SH-SY5Y (cell line): ENCODE measurements at regions not wholly inside any gene's neighbourhood (a gene's known extent, or its start where the extent isn't known, plus 50 kb on each side); places are given as distances from the start of the nearest gene placed in this dataset.

Source experiments
- GATA2 ChIP-seq: IDR thresholded peaks from 2 replicates; pipeline ENCODE4 v1.6.1; 2011; ENCODE audit warnings: mild to moderate bottlenecking, low read depth, low read length
- GATA3 ChIP-seq: IDR thresholded peaks from 2 replicates; pipeline ENCODE4 v1.6.1; 2011; ENCODE audit warnings: low read depth, mild to moderate bottlenecking, low read length, moderate library complexity

DNA sequence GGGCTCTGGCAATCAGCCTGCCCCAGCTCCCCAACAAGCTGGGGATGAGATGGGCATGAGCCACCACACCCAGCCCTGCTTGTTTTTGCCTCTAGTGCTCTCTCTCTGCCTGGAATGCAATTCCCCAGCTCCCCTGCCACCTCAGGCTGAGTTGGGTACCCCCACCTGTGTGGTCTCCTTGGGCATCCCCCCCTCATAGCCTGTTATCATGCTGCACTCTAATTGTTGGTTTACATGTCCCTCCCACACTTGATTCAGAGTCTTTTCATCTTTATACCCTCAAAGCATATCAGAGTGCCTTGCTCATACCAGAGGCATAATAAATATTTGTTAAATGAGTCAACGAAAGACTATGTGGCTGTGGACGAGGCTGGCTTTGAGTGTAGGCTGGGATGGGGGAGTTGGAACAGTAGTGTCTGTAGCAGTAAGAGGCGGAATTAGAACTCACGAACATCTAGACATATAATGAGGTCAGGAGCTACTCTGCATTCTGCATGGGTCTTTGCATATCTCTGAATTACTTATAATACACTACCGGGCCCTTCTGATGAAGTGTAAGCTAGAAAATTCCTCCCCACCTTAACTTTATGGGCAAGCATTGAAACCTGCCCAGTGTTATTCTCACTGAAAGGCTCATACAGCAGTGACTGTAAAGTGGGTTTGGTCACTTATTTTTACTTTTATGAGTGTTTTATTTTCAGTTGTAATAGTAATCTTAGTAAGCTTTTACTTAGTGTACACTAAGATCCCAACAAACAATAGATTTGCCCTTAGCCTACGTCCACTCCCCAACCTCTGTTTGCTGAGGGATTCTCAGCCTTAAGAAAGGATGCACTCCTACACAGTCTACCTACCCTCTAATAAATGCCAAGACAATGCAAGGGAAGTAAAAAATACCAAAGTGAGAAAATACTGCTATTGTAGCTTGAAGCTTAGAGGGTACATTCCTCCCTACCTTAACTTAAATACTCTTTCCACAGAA lies 58.7 kb downstream of the EDN1 start:
- no peak for TF ChIP-seq GATA3
- TF ChIP-seq GATA2: no peak

DNA sequence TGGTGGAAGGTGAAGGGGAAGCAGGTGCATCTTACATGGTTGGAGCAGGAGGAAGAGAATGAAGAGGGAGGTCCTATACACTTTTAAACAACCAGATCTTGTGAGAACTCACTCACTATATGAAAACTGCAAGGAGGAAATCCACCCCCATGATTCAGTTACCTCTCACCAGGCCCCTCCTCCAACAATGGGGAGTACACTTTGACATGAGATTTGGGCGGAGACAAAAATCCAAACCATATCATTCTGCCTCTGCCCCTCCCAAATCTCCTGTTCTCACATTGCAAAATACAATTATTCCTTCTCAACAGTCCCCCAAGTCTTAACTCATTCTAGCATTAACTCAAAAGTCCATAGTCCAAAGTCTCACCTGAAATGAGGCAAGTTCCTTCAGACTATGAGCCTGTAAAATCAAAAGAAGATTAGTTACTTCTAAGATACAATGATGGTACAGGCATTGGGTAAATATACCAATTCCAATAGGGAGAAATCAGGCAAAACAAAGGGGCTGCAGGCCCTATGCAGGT lies 60.5 kb downstream of the EDN1 start:
- TF ChIP-seq GATA3: no peak
- TF ChIP-seq GATA2: no peak

- TF ChIP-seq GATA3 (no peak), GATA2 (no peak)
Observed at GRCh38 chr6:12351672-12352071, 61.5 kb downstream of the EDN1 start.

GRCh38 chr6:12353731-12354130 lies 63.6 kb downstream of the EDN1 start:
- no peak for TF ChIP-seq GATA3
- no peak for TF ChIP-seq GATA2

GRCh38 chr6:12354499-12354898 lies 64.3 kb downstream of the EDN1 start:
- TF ChIP-seq GATA2: no peak
- TF ChIP-seq GATA3: no peak

- no peak for TF ChIP-seq GATA3
- no peak for TF ChIP-seq GATA2
Observed at GRCh38 chr6:12355354-12355753, 65.2 kb downstream of the EDN1 start.

DNA sequence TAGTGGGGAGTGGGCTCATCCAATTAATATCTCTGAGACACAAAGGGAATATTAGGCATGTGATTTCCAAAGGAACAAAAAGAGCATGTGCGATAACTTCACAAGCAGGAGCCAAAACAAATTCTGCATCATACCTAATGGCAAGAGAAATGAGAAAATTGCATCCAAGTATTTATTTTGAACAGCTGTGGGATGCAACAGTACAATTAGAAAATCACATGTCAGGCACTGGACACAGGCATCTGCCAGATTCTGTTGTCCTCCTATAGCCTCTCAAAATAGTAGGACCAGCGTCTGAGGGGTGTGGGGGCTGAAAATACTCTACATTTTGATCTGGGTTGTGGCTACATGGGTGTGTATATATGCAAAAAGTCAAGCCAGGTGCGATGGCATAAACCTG lies 66.3 kb downstream of the EDN1 start:
- TF ChIP-seq GATA3 (no peak), GATA2 (no peak)

- TF ChIP-seq GATA3 (no peak), GATA2 (no peak)
Observed at GRCh38 chr6:12356983-12357972, 67.1 kb downstream of the EDN1 start.

DNA sequence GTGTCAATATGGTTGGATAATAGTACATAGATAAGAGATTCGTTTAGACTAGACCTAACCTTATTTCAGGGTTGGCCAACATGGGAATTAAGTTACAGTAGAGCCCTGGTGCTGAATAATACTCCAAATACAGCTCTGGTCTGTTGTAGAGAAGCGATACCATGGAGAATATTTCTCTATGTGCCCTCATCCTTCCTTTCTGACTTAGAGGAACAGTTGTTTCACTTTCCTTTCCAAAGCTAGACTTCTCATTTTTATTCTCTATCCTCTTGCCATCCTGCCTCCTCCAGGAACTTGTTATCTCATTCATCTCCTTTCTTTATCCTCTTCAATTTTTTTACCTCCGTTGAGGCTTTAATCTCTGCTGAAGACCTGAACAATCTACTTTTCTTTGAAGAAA lies 68.9 kb downstream of the EDN1 start:
- TF ChIP-seq GATA2: no peak
- no peak for TF ChIP-seq GATA3

DNA sequence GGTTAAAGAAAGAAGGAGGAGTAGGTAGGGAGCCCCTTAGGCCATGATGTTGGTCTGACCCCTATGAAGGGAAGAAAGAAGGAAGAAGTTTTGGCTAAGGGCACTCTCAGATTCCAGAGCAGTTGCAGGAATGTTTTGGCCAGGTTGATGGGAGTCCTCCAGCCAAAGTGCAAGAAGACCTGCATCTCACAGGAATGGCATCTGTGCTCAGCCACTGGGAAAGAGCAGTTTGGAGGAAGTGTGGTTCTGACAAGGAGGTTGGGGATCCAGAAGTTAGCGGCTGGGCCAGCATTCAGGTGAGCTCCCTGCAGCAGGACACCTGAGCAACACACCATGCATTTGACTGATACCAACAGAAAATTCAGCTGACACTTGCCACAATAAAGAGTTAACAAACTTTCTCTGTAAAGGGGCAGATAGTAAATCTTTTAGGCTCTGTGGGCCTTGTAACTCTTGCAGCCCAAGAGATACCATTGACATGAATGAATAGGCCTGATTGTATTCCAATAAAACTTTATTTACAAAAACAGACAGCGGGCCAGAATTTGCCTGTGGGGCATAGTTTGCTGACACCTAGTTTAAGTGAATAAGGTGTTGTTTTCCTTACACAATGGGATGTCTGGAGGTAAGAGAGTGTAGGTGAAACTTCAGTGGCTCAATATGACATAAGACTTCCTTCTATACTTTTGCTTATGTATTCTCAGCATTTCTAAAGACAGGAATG lies 71.0 kb downstream of the EDN1 start:
- TF ChIP-seq GATA2: no peak
- no peak for TF ChIP-seq GATA3

DNA sequence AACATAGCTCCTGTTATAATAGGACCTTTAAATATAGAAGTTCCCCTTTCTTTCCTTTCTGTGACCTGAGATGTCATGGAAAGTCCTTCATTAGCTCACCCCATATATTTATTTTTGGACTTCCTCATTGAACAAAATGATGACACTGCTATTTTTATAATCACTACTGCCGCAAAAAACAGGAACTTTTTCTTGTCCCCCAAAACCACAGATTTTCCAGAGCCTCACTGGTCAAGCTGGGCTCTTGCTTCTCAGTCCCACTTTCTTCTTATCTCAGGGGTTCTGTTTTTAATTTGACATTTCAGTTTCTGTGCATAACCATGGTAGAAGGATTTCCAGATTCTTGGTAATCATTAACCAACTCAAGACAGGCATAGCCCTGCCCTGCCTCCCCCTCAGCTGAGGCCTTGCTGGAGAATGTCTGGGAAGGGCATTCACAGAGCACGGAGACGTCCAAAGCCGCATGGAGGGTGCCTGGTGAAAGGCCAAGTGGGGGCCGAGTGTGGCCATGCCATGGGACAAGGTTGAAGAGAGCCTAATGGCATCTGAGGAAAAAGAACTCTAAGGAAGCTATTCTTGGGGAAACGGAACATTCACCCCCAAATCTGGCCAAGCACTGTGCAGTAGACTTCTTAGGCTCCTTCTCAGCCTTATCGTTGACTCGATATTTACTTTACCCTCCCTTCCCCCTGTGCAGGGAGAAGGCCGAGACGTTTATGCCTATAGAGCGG lies 73.7 kb downstream of the EDN1 start:
- TF ChIP-seq GATA3 (no peak), GATA2 (no peak)

GRCh38 chr6:12364621-12365020 lies 74.5 kb downstream of the EDN1 start:
- TF ChIP-seq GATA3 (no peak), GATA2 (no peak)

- TF ChIP-seq GATA2: no peak
- no peak for TF ChIP-seq GATA3
Observed at GRCh38 chr6:12366731-12367130, 76.6 kb downstream of the EDN1 start.
